HepG2 (cell line): ENCODE measurements at regions not wholly inside any gene's neighbourhood (a gene's known extent, or its start where the extent isn't known, plus 50 kb on each side); places are given as distances from the start of the nearest gene placed in this dataset.

ENCODE experiments used
- ATAC-seq: fragments of 200-7000 bp; cut with Tn5 transposase; 3 replicates; pipeline ENCODE4 v1.9.1; 2020; ENCODE audit warnings: mild to moderate bottlenecking, moderate library complexity
- BruUV-seq: library from RNA; stranded (reverse); fragments of 400-500 nt; replicated peaks from 2 replicates; lab custom pipeline; 2021; lab: Mats Ljungman, UMichigan
- CTCF ChIA-PET: fragments of 300-600 bp; formaldehyde crosslinking; extraction: SDS; loops from one replicate; lab custom pipeline; 2021; ENCODE audit warnings: low total read pairs, inconsistent platforms, low intra/inter-chr PET ratio; lab: Yijun Ruan, JAX
- POLR2A ChIA-PET: fragments of 350-600 bp; sonication (Branson Sonifier 250); formaldehyde crosslinking; loops from one replicate; lab custom pipeline; 2020; ENCODE audit warnings: antibody characterized with exemption, inconsistent platforms; lab: Yijun Ruan, JAX
- DNase-seq: peaks from one replicate; pipeline ENCODE4 v3.0.0-alpha.2; 2015; ENCODE audit warnings: low spot score
- FAIRE-seq: peaks from 3 replicates; lab custom pipeline; 2011; peaks lifted over from hg19 to GRCh38; lab: Jason Lieb, UNC
- H2AFZ ChIP-seq: one replicate; pipeline ENCODE4 v1.6.1; 2011; ENCODE audit warnings: low read length, inconsistent platforms
- H3K27ac ChIP-seq: fragments of 300-600 bp; 3 replicates; pipeline ENCODE4 v1.8.0; 2011; ENCODE audit warnings: mixed run types, mild to moderate bottlenecking, mixed read lengths, low read length, inconsistent platforms; ENCODE audit not compliant: insufficient read depth; ENCODE audit errors: extremely low read length
- H3K27me3 ChIP-seq, 2 experiments: fragments of 200-600 bp in 1 of 2; 2 replicates in 1 of 2; 3 replicates in 1 of 2; pipeline versions ENCODE4 v1.6.0 to v1.8.0; 2011; ENCODE audit warnings: low read length in 2 of 2, mild to moderate bottlenecking in 2 of 2, moderate library complexity in 2 of 2, inconsistent platforms in 1 of 2; ENCODE audit not compliant: insufficient read depth in 2 of 2, control insufficient read depth in 1 of 2
- H3K36me3 ChIP-seq, 2 experiments: fragments of 200-600 bp in 1 of 2; replicated peaks in 1 of 2; 2 replicates in 1 of 2; 3 replicates in 1 of 2; pipeline versions ENCODE4 v1.5.1 to v1.8.0; 2011; ENCODE audit warnings: low read length in 2 of 2, inconsistent platforms in 1 of 2; ENCODE audit not compliant: insufficient read depth in 2 of 2, control insufficient read depth in 1 of 2
- H3K4me1 ChIP-seq: 2 replicates; pipeline ENCODE4 v1.5.1; 2012; ENCODE audit warnings: low read length, inconsistent platforms; ENCODE audit not compliant: insufficient read depth
- H3K4me2 ChIP-seq: 2 replicates; pipeline ENCODE4 v1.6.0; 2011; ENCODE audit warnings: low read depth, low read length, inconsistent platforms
- H3K4me3 ChIP-seq, 3 experiments: fragments of 200-600 bp in 1 of 3; sonication (generic), shearing (Covaris generic) in 1 of 3; replicated peaks in 1 of 3; 2 replicates each; pipeline ENCODE4 v1.5.1; 2011 to 2016; ENCODE audit warnings: low read length in 3 of 3, inconsistent platforms in 2 of 3, low read depth in 2 of 3, mild to moderate bottlenecking in 2 of 3, control low read depth in 1 of 3, mixed read lengths in 1 of 3; ENCODE audit not compliant: insufficient read depth in 1 of 3
- H3K79me2 ChIP-seq: one replicate; pipeline ENCODE4 v1.6.1; 2011; ENCODE audit warnings: low read length, inconsistent platforms; ENCODE audit not compliant: insufficient read depth
- H3K9ac ChIP-seq: 2 replicates; pipeline ENCODE4 v1.6.0; 2011; ENCODE audit warnings: mild to moderate bottlenecking, low read depth, low read length, inconsistent platforms; ENCODE audit not compliant: insufficient read depth
- H3K9me3 ChIP-seq: 2 replicates; pipeline ENCODE4 v1.5.1; 2012; ENCODE audit warnings: mild to moderate bottlenecking, low read length
- H4K20me1 ChIP-seq: 2 replicates; pipeline ENCODE4 v1.6.0; 2011; ENCODE audit warnings: inconsistent platforms, mild to moderate bottlenecking, low read length, moderate library complexity; ENCODE audit not compliant: insufficient read depth
- MEIS2 ChIP-seq: sonication (generic); formaldehyde crosslinking; IDR thresholded peaks from 2 replicates; pipeline ENCODE4 v1.9.0; 2021; ENCODE audit warnings: mild to moderate bottlenecking, missing genetic modification reagents
- NBN ChIP-seq: fragments of 450-650 bp; conservative IDR thresholded peaks from 2 replicates; pipeline ENCODE4 v1.6.1; 2017
- PATZ1 ChIP-seq: sonication (generic); formaldehyde crosslinking; IDR thresholded peaks from 2 replicates; pipeline ENCODE4 v1.4.0; 2020; ENCODE audit warnings: missing genetic modification reagents
- PCBP1 ChIP-seq: fragments of 200-400 bp; formaldehyde crosslinking; IDR thresholded peaks from 2 replicates; pipeline ENCODE4 v1.6.1; 2017; ENCODE audit warnings: mild to moderate bottlenecking, low read depth, low read length, borderline replicate concordance
- SP4 ChIP-seq: sonication (generic); formaldehyde crosslinking; IDR thresholded peaks from 2 replicates; pipeline ENCODE4 v1.8.1; 2023; ENCODE audit warnings: mild to moderate bottlenecking, missing genetic modification reagents
- TMF1 ChIP-seq: sonication (generic); formaldehyde crosslinking; IDR thresholded peaks from 2 replicates; pipeline ENCODE4 v1.8.1; 2022; ENCODE audit warnings: low read depth, missing genetic modification reagents
- ZBED4 ChIP-seq: sonication (generic); formaldehyde crosslinking; IDR thresholded peaks from 2 replicates; pipeline ENCODE4 v1.4.0; 2020; ENCODE audit warnings: missing genetic modification reagents, borderline replicate concordance
- ZFP41 ChIP-seq: sonication (generic); formaldehyde crosslinking; IDR thresholded peaks from 2 replicates; pipeline ENCODE4 v1.4.0; 2020; ENCODE audit warnings: mild to moderate bottlenecking, missing genetic modification reagents, borderline replicate concordance
- ZNF639 ChIP-seq: conservative IDR thresholded peaks from 2 replicates; pipeline ENCODE4 v1.6.1; 2018; ENCODE audit warnings: missing genetic modification reagents
- WGBS: methylation state at CpG from one replicate; pipeline ENCODE4 v1.1.6; 2017; ENCODE audit warnings: low lambda C conversion rate; 5-methylcytosine and 5-hydroxymethylcytosine counted together
- in situ Hi-C: cut with HindIII; loops from 2 replicates; pipeline ENCODE4 v1.10.0; 2017; ENCODE audit warnings: low pct_unique_long_range_greater_than_20kb; ENCODE audit not compliant: extremely low pct_ligation_motif_present
- intact Hi-C: fragments of 100-400 bp; cut with micrococcal nuclease; formaldehyde crosslinking; loops from one replicate; pipeline ENCODE4 v1.10.0; 2022; ENCODE audit not compliant: unreplicated experiment
- TF ChIP-seq, protein P1 (sequence below): sonication (generic); formaldehyde crosslinking; IDR thresholded peaks from 2 replicates; pipeline ENCODE4 v1.4.0; 2020; ENCODE audit warnings: mild to moderate bottlenecking, missing genetic modification reagents
- TF ChIP-seq, protein P2 (sequence below): sonication (generic); formaldehyde crosslinking; IDR thresholded peaks from 2 replicates; pipeline ENCODE4 v1.4.0; 2020; ENCODE audit warnings: missing genetic modification reagents, borderline replicate concordance
- TF ChIP-seq, protein P3 (sequence below): IDR thresholded peaks from 2 replicates; pipeline ENCODE4 v1.6.1; 2016; ENCODE audit warnings: control low read depth

- no TSS peak for BruUV-seq
- DNase-seq (no peak), FAIRE-seq (no peak), ATAC-seq (no peak)
- ChIA-PET CTCF (no interaction called here), POLR2A (no interaction called here)
- H3K4me3 ChIP-seq = no peak overlapping the region
- no peaks in the 10 kb centered on the region for H3K79me2 ChIP-seq
- in situ Hi-C loops = no loop called here
- no peak overlapping the region for H3K4me2 ChIP-seq
- no peak overlapping the region for H3K9ac ChIP-seq
- 0 out of 5 replicates have a peak, but pooled peaks cover 0 to 13% of the 10 kb centered on the region in 2 experiments for H3K27me3 ChIP-seq
- H3K36me3 ChIP-seq = no peaks in the 10 kb centered on the region
- WGBS = 54% methylated on average over 6 of the region's 6 CpGs
- no peak overlapping the region for H2AFZ ChIP-seq
- no peaks in the 10 kb centered on the region for H3K4me1 ChIP-seq
- intact Hi-C loops = no loop called here
- no peaks in the 10 kb centered on the region for H4K20me1 ChIP-seq
- H3K27ac ChIP-seq = no peak overlapping the region
- H3K9me3 ChIP-seq = no peaks in the 10 kb centered on the region
- TF ChIP-seq ZBED4 = no peak
- TF ChIP-seq ZFP41 = no peak
- TF ChIP-seq, protein P1, sequence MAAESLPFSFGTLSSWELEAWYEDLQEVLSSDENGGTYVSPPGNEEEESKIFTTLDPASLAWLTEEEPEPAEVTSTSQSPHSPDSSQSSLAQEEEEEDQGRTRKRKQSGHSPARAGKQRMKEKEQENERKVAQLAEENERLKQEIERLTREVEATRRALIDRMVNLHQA = no peak
- TF ChIP-seq TMF1 (CRISPR knock-in tag) = no peak
- no peak for TF ChIP-seq SP4 (CRISPR knock-in tag)
- no peak for TF ChIP-seq MEIS2
- TF ChIP-seq, protein P2, sequence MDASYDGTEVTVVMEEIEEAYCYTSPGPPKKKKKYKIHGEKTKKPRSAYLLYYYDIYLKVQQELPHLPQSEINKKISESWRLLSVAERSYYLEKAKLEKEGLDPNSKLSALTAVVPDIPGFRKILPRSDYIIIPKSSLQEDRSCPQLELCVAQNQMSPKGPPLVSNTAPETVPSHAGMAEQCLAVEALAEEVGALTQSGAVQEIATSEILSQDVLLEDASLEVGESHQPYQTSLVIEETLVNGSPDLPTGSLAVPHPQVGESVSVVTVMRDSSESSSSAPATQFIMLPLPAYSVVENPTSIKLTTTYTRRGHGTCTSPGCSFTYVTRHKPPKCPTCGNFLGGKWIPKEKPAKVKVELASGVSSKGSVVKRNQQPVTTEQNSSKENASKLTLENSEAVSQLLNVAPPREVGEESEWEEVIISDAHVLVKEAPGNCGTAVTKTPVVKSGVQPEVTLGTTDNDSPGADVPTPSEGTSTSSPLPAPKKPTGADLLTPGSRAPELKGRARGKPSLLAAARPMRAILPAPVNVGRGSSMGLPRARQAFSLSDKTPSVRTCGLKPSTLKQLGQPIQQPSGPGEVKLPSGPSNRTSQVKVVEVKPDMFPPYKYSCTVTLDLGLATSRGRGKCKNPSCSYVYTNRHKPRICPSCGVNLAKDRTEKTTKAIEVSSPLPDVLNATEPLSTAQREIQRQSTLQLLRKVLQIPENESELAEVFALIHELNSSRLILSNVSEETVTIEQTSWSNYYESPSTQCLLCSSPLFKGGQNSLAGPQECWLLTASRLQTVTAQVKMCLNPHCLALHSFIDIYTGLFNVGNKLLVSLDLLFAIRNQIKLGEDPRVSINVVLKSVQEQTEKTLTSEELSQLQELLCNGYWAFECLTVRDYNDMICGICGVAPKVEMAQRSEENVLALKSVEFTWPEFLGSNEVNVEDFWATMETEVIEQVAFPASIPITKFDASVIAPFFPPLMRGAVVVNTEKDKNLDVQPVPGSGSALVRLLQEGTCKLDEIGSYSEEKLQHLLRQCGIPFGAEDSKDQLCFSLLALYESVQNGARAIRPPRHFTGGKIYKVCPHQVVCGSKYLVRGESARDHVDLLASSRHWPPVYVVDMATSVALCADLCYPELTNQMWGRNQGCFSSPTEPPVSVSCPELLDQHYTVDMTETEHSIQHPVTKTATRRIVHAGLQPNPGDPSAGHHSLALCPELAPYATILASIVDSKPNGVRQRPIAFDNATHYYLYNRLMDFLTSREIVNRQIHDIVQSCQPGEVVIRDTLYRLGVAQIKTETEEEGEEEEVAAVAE (CRISPR knock-in tag) = no peak
- TF ChIP-seq, protein P3, sequence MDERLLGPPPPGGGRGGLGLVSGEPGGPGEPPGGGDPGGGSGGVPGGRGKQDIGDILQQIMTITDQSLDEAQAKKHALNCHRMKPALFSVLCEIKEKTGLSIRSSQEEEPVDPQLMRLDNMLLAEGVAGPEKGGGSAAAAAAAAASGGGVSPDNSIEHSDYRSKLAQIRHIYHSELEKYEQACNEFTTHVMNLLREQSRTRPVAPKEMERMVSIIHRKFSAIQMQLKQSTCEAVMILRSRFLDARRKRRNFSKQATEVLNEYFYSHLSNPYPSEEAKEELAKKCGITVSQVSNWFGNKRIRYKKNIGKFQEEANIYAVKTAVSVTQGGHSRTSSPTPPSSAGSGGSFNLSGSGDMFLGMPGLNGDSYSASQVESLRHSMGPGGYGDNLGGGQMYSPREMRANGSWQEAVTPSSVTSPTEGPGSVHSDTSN (CRISPR knock-in tag) = no peak
- TF ChIP-seq NBN = no peak
- no peak for TF ChIP-seq PCBP1
- no peak for TF ChIP-seq ZNF639
- TF ChIP-seq PATZ1 (CRISPR knock-in tag) = no peak
These were observed 265.4 kb downstream of the SKIDA1 start for GRCh38 chr10:21260066-21260465.
